KMS-11 (cell line): ENCODE measurements at regions not wholly inside any gene's neighbourhood (a gene's known extent, or its start where the extent isn't known, plus 50 kb on each side); places are given as distances from the start of the nearest gene placed in this dataset.

Experiments used
- H2AFZ ChIP-seq: fragments of 200-600 bp; sonication (generic); 2 replicates; pipeline ENCODE4 v1.6.1; 2016; ENCODE audit warnings: antibody characterized with exemption, mixed run types, low read depth
- H3K27ac ChIP-seq: fragments of 200-600 bp; sonication (generic); 2 replicates; pipeline ENCODE4 v1.6.1; 2016; ENCODE audit warnings: mild to moderate bottlenecking, mixed run types
- H3K27me3 ChIP-seq: fragments of 200-600 bp; sonication (generic); 2 replicates; pipeline ENCODE4 v1.6.1; 2017; ENCODE audit warnings: mild to moderate bottlenecking, low read depth, mixed run types, moderate library complexity; ENCODE audit not compliant: insufficient read depth
- H3K36me3 ChIP-seq: fragments of 200-600 bp; sonication (generic); 2 replicates; pipeline ENCODE4 v1.6.1; 2017; ENCODE audit warnings: mild to moderate bottlenecking, mixed run types; ENCODE audit not compliant: insufficient read depth
- H3K4me1 ChIP-seq: fragments of 200-600 bp; sonication (generic); 2 replicates; pipeline ENCODE4 v1.6.1; 2016; ENCODE audit warnings: mild to moderate bottlenecking, low read depth, mixed run types; ENCODE audit not compliant: poor library complexity, severe bottlenecking
- H3K4me2 ChIP-seq: fragments of 200-600 bp; sonication (generic); 2 replicates; pipeline ENCODE4 v1.7.0; 2016; ENCODE audit warnings: mild to moderate bottlenecking, mixed run types
- H3K4me3 ChIP-seq: fragments of 200-600 bp; sonication (generic); IDR thresholded peaks from 2 replicates; pipeline ENCODE4 v1.6.1; 2017; ENCODE audit warnings: low read depth, low read length, mixed read lengths; ENCODE audit not compliant: insufficient read depth
- H3K79me2 ChIP-seq: fragments of 200-600 bp; sonication (generic); 2 replicates; pipeline ENCODE4 v1.6.1; 2016; ENCODE audit warnings: low read depth, mixed run types; ENCODE audit not compliant: insufficient read depth
- H3K9ac ChIP-seq: fragments of 200-600 bp; sonication (generic); 2 replicates; pipeline ENCODE4 v1.6.1; 2016; ENCODE audit warnings: mild to moderate bottlenecking, mixed run types
- H4K20me1 ChIP-seq: fragments of 200-600 bp; sonication (generic); 2 replicates; pipeline ENCODE4 v1.6.1; 2016; ENCODE audit warnings: mild to moderate bottlenecking, mixed run types; ENCODE audit not compliant: insufficient read depth
- TF ChIP-seq, protein P1 (sequence below): fragments of 200-600 bp; sonication (generic); conservative IDR thresholded peaks from 2 replicates; pipeline ENCODE4 v1.6.1; 2017; ENCODE audit warnings: low read depth, mild to moderate bottlenecking, antibody characterized with exemption, low read length, moderate library complexity, mixed read lengths

DNA sequence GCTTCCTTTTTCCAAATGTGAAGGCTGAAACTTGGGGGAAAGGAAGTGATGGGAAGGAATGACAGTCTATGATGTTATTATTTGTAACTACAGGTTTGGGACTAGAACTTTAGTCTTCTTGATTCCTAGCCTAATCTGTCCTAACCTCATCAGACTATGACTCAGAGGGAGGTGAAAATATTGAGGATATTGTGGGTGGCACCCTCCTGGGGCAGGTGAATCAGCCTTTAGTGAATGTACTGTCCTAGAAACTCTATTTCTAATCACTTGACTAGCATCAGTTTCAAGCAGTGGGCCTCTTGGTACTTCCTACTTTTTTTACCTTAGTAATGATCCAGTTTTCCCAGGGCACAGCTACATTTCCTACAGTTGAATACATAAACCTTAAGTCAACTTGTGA is 829.0 kb upstream of the API5 start:
- H2AFZ ChIP-seq: no peak overlapping the region
- H3K9ac ChIP-seq: no peak overlapping the region
- H3K27me3 ChIP-seq: no peaks in the 10 kb centered on the region
- no peaks in the 10 kb centered on the region for H3K36me3 ChIP-seq
- no peak overlapping the region for H3K4me3 ChIP-seq
- no peak overlapping the region for H3K4me2 ChIP-seq
- no peaks in the 10 kb centered on the region for H3K4me1 ChIP-seq
- TF ChIP-seq, protein P1, sequence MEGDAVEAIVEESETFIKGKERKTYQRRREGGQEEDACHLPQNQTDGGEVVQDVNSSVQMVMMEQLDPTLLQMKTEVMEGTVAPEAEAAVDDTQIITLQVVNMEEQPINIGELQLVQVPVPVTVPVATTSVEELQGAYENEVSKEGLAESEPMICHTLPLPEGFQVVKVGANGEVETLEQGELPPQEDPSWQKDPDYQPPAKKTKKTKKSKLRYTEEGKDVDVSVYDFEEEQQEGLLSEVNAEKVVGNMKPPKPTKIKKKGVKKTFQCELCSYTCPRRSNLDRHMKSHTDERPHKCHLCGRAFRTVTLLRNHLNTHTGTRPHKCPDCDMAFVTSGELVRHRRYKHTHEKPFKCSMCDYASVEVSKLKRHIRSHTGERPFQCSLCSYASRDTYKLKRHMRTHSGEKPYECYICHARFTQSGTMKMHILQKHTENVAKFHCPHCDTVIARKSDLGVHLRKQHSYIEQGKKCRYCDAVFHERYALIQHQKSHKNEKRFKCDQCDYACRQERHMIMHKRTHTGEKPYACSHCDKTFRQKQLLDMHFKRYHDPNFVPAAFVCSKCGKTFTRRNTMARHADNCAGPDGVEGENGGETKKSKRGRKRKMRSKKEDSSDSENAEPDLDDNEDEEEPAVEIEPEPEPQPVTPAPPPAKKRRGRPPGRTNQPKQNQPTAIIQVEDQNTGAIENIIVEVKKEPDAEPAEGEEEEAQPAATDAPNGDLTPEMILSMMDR: no peak
- no peaks in the 10 kb centered on the region for H4K20me1 ChIP-seq
- no peaks in the 10 kb centered on the region for H3K79me2 ChIP-seq
- no peak overlapping the region for H3K27ac ChIP-seq

DNA sequence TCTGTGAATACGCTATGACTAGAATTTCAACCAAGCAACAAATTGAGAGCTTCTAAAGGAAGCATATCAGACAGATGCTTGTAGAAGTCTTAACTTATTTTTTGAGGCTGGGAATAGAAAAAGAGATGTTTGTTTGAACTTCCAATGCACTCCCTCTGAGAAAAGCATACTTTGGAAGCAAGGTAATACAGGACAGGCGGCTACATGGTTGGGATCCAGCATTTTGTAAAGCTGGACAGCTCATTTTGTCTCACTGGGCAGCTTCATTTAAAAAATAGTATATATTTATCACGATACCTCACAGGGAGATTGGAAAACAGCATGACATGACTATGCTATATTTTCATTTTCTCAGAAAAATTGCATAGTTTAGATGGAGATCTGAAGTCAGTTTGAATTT is 821.3 kb upstream of the API5 start:
- TF ChIP-seq, protein P1: no peak
- Histone ChIP-seq H3K4me3 (no peak overlapping the region), H3K79me2 (no peaks in the 10 kb centered on the region), H3K4me1 (no peaks in the 10 kb centered on the region), H3K27ac (no peak overlapping the region), H4K20me1 (no peaks in the 10 kb centered on the region), H2AFZ (no peak overlapping the region), H3K9ac (no peak overlapping the region), H3K36me3 (no peaks in the 10 kb centered on the region), H3K27me3 (no peaks in the 10 kb centered on the region), H3K4me2 (no peak overlapping the region)

DNA sequence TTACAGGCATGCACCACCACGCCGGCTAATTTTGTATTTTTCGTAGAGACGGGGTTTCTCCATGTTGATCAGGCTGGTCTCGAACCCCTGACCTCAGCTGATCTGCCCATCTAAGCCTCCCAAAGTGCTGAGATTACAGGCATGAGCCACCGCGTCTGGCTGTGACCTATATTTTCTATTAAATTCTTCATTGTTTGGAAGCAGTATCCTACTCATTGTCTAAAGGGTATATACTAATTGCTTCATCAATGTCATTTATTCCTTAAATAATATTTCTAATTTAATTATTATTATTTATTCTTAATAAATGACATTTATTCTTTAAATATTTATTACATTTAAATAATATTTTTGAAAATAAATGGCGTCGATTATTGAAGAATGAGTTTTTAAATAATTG is 817.3 kb upstream of the API5 start:
- H3K4me1 ChIP-seq: no peaks in the 10 kb centered on the region
- no peak overlapping the region for H2AFZ ChIP-seq
- no peaks in the 10 kb centered on the region for H3K36me3 ChIP-seq
- H3K79me2 ChIP-seq: no peaks in the 10 kb centered on the region
- no peaks in the 10 kb centered on the region for H4K20me1 ChIP-seq
- no peaks in the 10 kb centered on the region for H3K27me3 ChIP-seq
- H3K4me3 ChIP-seq: no peak overlapping the region
- TF ChIP-seq, protein P1: no peak
- H3K27ac ChIP-seq: no peak overlapping the region
- H3K4me2 ChIP-seq: no peak overlapping the region
- H3K9ac ChIP-seq: no peak overlapping the region

DNA sequence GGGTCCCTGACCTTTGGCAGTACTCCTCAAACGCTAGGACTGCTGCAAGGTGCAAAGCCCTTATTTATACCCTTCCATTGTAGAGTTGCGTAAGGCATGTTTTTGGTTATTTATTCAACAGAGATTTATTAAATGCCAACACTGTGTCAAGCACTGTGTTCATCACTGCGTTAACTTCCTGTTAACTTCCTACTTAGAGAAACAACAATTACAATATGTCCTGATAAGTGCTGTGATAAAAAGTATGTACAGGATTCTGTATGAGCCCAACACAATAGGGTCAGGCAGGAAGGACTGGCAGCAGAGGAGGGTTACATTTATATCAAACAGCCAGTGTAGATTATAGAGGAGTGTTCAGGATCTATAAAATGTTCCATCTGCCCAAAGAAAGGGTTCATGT is 812.8 kb upstream of the API5 start:
- Histone ChIP-seq H2AFZ (no peak overlapping the region), H3K4me3 (no peak overlapping the region), H3K9ac (no peak overlapping the region), H3K36me3 (no peaks in the 10 kb centered on the region), H3K4me2 (no peak overlapping the region), H3K27me3 (no peaks in the 10 kb centered on the region), H3K79me2 (no peaks in the 10 kb centered on the region), H3K4me1 (no peaks in the 10 kb centered on the region), H3K27ac (no peak overlapping the region), H4K20me1 (no peaks in the 10 kb centered on the region)
- TF ChIP-seq, protein P1: no peak

DNA sequence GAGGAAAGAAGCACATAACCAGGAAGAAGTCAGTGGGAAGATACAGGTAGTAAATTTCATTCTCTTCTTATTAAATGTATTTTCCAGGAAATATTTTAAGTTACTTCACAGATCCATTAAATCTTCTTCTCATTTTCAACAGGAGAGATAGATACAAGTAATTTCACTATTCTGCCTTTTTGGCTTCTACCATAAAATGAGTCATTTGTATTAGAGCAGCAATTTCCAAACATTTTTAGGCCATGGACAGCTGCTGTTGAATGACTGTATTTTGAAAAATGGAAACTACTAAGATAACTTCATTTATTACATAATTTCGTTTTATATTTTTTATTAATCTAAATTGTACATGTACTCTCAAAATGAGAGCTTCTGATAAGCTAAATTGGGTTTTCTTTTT is 809.6 kb upstream of the API5 start:
- no peaks in the 10 kb centered on the region for H3K27me3 ChIP-seq
- no peak overlapping the region for H3K9ac ChIP-seq
- no peaks in the 10 kb centered on the region for H4K20me1 ChIP-seq
- no peaks in the 10 kb centered on the region for H3K36me3 ChIP-seq
- no peaks in the 10 kb centered on the region for H3K79me2 ChIP-seq
- no peak overlapping the region for H2AFZ ChIP-seq
- no peak overlapping the region for H3K27ac ChIP-seq
- TF ChIP-seq, protein P1: no peak
- no peak overlapping the region for H3K4me2 ChIP-seq
- no peak overlapping the region for H3K4me3 ChIP-seq
- H3K4me1 ChIP-seq: no peaks in the 10 kb centered on the region
